A673 (cell line): ENCODE measurements at regions not wholly inside any gene's neighbourhood (a gene's known extent, or its start where the extent isn't known, plus 50 kb on each side); places are given as distances from the start of the nearest gene placed in this dataset.

ENCODE experiments used
- EZH2 ChIP-seq: fragments of 200-600 bp; sonication (generic); IDR thresholded peaks from 2 replicates; pipeline ENCODE4 v1.6.1; 2017; ENCODE audit warnings: borderline replicate concordance, low read depth, mild to moderate bottlenecking, mixed read lengths, antibody characterized with exemption, low read length; ENCODE audit not compliant: poor library complexity, severe bottlenecking
- TF ChIP-seq, protein P1 (sequence below): fragments of 300-800, 200-600 bp; sonication (generic); conservative IDR thresholded peaks from 2 replicates; pipeline ENCODE4 v1.5.1; 2017; ENCODE audit warnings: low read depth, mild to moderate bottlenecking, antibody characterized with exemption, low read length, moderate library complexity, mixed read lengths

DNA sequence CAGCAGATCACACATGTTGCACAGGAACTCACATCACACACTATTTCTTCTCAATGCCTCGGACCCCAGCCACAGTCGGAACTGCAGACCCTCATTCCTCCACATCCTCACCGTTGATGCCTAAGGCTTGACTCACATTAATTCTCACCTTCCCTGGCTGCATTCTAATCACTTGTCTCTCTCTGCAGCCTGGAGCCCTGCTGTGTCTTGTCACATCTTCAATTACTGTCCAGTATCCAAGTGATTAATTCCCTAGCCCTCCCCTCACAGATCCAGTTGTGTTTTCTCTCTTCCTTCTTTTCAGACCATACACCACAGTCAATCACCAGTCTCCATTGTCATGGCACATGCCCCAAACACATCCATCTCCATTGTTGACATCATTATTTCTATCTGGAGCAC lies 592.4 kb upstream of the IGFBP3 start:
- TF ChIP-seq, protein P1, sequence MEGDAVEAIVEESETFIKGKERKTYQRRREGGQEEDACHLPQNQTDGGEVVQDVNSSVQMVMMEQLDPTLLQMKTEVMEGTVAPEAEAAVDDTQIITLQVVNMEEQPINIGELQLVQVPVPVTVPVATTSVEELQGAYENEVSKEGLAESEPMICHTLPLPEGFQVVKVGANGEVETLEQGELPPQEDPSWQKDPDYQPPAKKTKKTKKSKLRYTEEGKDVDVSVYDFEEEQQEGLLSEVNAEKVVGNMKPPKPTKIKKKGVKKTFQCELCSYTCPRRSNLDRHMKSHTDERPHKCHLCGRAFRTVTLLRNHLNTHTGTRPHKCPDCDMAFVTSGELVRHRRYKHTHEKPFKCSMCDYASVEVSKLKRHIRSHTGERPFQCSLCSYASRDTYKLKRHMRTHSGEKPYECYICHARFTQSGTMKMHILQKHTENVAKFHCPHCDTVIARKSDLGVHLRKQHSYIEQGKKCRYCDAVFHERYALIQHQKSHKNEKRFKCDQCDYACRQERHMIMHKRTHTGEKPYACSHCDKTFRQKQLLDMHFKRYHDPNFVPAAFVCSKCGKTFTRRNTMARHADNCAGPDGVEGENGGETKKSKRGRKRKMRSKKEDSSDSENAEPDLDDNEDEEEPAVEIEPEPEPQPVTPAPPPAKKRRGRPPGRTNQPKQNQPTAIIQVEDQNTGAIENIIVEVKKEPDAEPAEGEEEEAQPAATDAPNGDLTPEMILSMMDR = no peak
- no peak for TF ChIP-seq EZH2
